Thyroid gland (tissue), 4 donors: ENCODE measurements at regions not wholly inside any gene's neighbourhood (a gene's known extent, or its start where the extent isn't known, plus 50 kb on each side); places are given as distances from the start of the nearest gene placed in this dataset.
"Not testable (repeated sequence)": the region's sequence is repeated elsewhere in the genome, so short reads cannot be mapped to it uniquely, and the experiment has no call there.

ENCODE experiments used
- DNase-seq, 2 donors: peaks; one replicate each; pipeline ENCODE4 v3.0.0-alpha.2; 2019
- H3K27ac ChIP-seq, 3 donors: fragments of 200-600 bp; sonication (generic); 1 replicate in 2 of 3; 2 replicates in 1 of 3; pipeline ENCODE4 v1.5.1; 2016 to 2019; ENCODE audit warnings: mild to moderate bottlenecking in 1 of 3, moderate library complexity in 1 of 3
- H3K27me3 ChIP-seq: fragments of 200-600 bp; sonication (generic); one replicate; pipeline ENCODE4 v1.5.1; 2019
- H3K36me3 ChIP-seq, 2 donors: fragments of 200-600 bp; sonication (generic); one replicate each; pipeline ENCODE4 v1.5.1; 2016 to 2019
- H3K4me1 ChIP-seq, 2 donors: fragments of 200-600 bp; sonication (generic); one replicate each; pipeline ENCODE4 v1.5.1; 2017 to 2019
- H3K4me3 ChIP-seq, 3 donors: fragments of 200-600 bp; sonication (generic); replicated peaks in 1 of 3; 1 replicate in 2 of 3; 2 replicates in 1 of 3; pipeline ENCODE4 v1.5.1; 2016; ENCODE audit warnings: mild to moderate bottlenecking in 1 of 3
- H3K9me3 ChIP-seq: fragments of 200-600 bp; sonication (generic); one replicate; pipeline ENCODE4 v1.5.1; 2017
- intact Hi-C: fragments of 100-400 bp; cut with DNase I; formaldehyde crosslinking; loops from one replicate; pipeline ENCODE4 v1.15.1; 2023

DNA sequence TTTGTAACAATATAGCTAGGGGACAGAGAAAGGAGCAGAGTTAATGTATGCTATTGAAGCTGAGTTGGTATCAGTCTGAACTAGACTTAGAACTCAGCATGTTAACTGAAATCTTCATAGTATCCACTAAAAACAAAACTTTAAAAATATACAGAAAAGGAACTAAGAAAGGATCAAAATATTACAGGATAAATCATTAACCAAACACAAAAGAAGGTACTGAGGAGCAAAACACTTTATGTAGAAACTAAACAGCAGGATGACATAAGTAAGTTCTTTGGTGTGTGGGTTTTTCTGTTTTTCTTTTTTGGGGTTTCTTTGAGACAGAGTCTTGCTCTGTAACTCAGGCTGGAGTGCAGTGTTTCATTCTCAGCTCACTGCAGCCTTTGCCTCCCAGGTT lies 55.1 kb upstream of the AGAP9 start:
- H3K27me3 ChIP-seq, H3K4me1 ChIP-seq, DNase-seq, H3K36me3 ChIP-seq, H3K9me3 ChIP-seq, H3K4me3 ChIP-seq, intact Hi-C loops, H3K27ac ChIP-seq: not testable (repeated sequence)
